HCT116 (cell line): ENCODE measurements at regions not wholly inside any gene's neighbourhood (a gene's known extent, or its start where the extent isn't known, plus 50 kb on each side); places are given as distances from the start of the nearest gene placed in this dataset.

ENCODE experiments used
- ATAC-seq: fragments of 200-7000 bp; cut with Tn5 transposase; 2 replicates; pipeline ENCODE4 v1.9.1; 2020; ENCODE audit warnings: mild to moderate bottlenecking, moderate library complexity
- BruUV-seq: library from RNA; stranded (reverse); fragments of 400-500 nt; replicated peaks from 2 replicates; lab custom pipeline; 2021; lab: Mats Ljungman, UMichigan
- CTCF ChIA-PET: fragments of 300-600 bp; sonication (Branson Sonifier 250); formaldehyde crosslinking; loops from one replicate; lab custom pipeline; 2021; ENCODE audit warnings: antibody characterized with exemption; lab: Charles Lee
- POLR2A ChIA-PET: fragments of 300-600, 350-600 bp; sonication (Branson Sonifier 250); formaldehyde crosslinking; loops from one replicate; lab custom pipeline; 2021; ENCODE audit warnings: antibody characterized with exemption; lab: Charles Lee
- RAD21 ChIA-PET, 2 experiments: fragments of 300-600 bp; sonication (Branson Sonifier 250); formaldehyde crosslinking; loops; one replicate each; lab custom pipeline; 2023; ENCODE audit warnings: low total read pairs in 2 of 2; ENCODE audit not compliant: uncharacterized antibody in 2 of 2, unreplicated experiment in 2 of 2, low non-redundant PET in 1 of 2; lab: Charles Lee
- DNase-seq: peaks from one replicate; pipeline ENCODE4 v3.0.0-alpha.2; 2010; ENCODE audit warnings: low read depth, low spot score
- H2AFZ ChIP-seq: fragments of 200-600 bp; shearing (Covaris generic), sonication (generic); 2 replicates; pipeline ENCODE4 v1.6.1; 2017; ENCODE audit warnings: low read depth, mixed run types, mixed read lengths, antibody characterized with exemption, low read length; ENCODE audit not compliant: poor library complexity, severe bottlenecking
- H3K27ac ChIP-seq: 2 replicates; pipeline ENCODE4 v1.5.1; 2012; ENCODE audit warnings: low read depth, low read length
- H3K27me3 ChIP-seq: fragments of 200-600 bp; sonication (generic); 2 replicates; pipeline ENCODE4 v1.6.1; 2016; ENCODE audit warnings: mixed run types, low read length, mixed read lengths; ENCODE audit not compliant: insufficient read depth
- H3K36me3 ChIP-seq, 2 experiments: fragments of 200-500 bp in 1 of 2; fragments of 200-600 bp in 1 of 2; sonication (Bioruptor generic) in 1 of 2; sonication (generic) in 1 of 2; 2 replicates each; pipeline versions ENCODE4 v1.5.1 to v1.6.1; 2014 to 2016; ENCODE audit warnings: low read length in 2 of 2, inconsistent platforms in 1 of 2, mixed read lengths in 1 of 2, mixed run types in 1 of 2; ENCODE audit not compliant: insufficient read depth in 2 of 2, control insufficient read depth in 1 of 2
- H3K4me1 ChIP-seq, 2 experiments: fragments of 200-600 bp in 1 of 2; sonication (generic) in 1 of 2; 2 replicates each; pipeline versions ENCODE4 v1.5.1 to v1.6.1; 2012 to 2017; ENCODE audit warnings: low read length in 2 of 2, inconsistent platforms in 1 of 2, mild to moderate bottlenecking in 1 of 2, mixed read lengths in 1 of 2, mixed run types in 1 of 2, moderate library complexity in 1 of 2; ENCODE audit not compliant: insufficient read depth in 2 of 2, control insufficient read depth in 1 of 2
- H3K4me2 ChIP-seq: fragments of 200-600 bp; sonication (generic); 2 replicates; pipeline ENCODE4 v1.6.1; 2017; ENCODE audit warnings: mixed run types, low read length, mixed read lengths
- H3K4me3 ChIP-seq, 2 experiments: fragments of 200-600 bp in 1 of 2; sonication (generic) in 1 of 2; replicated peaks in 1 of 2; 2 replicates each; pipeline ENCODE4 v1.5.1; 2011 to 2016; ENCODE audit warnings: low read length in 2 of 2, control low read depth in 1 of 2, low read depth in 1 of 2, mild to moderate bottlenecking in 1 of 2, mixed read lengths in 1 of 2, mixed run types in 1 of 2
- H3K79me2 ChIP-seq: fragments of 200-600 bp; sonication (generic); 2 replicates; pipeline ENCODE4 v1.6.1; 2017; ENCODE audit warnings: mild to moderate bottlenecking, mixed run types, low read length, moderate library complexity, mixed read lengths; ENCODE audit not compliant: insufficient read depth
- H3K9ac ChIP-seq: fragments of 200-600 bp; sonication (generic); 2 replicates; pipeline ENCODE4 v1.6.1; 2016; ENCODE audit warnings: low read length, mixed read lengths
- H3K9me2 ChIP-seq: fragments of 200-600 bp; sonication (generic), shearing (Covaris generic); 2 replicates; pipeline ENCODE4 v1.6.1; 2017; ENCODE audit warnings: mixed run types, mild to moderate bottlenecking, moderate library complexity; ENCODE audit not compliant: insufficient read depth
- H3K9me3 ChIP-seq, 2 experiments: fragments of 200-500 bp in 1 of 2; fragments of 200-600 bp in 1 of 2; sonication (Bioruptor generic) in 1 of 2; sonication (generic) in 1 of 2; 2 replicates each; pipeline ENCODE4 v1.6.1; 2014 to 2017; ENCODE audit warnings: low read length in 2 of 2, mixed read lengths in 2 of 2, inconsistent platforms in 1 of 2, low read depth in 1 of 2, mild to moderate bottlenecking in 1 of 2, mixed run types in 1 of 2, moderate library complexity in 1 of 2; ENCODE audit not compliant: control insufficient read depth in 1 of 2, insufficient read depth in 1 of 2
- H4K20me1 ChIP-seq: fragments of 200-600 bp; sonication (generic), shearing (Covaris generic); 2 replicates; pipeline ENCODE4 v1.6.1; 2017; ENCODE audit warnings: mixed run types, mild to moderate bottlenecking, moderate library complexity; ENCODE audit not compliant: insufficient read depth
- CBX3 ChIP-seq: IDR thresholded peaks from 2 replicates; pipeline ENCODE4 v1.6.1; 2012; ENCODE audit warnings: low read depth
- CEBPB ChIP-seq: IDR thresholded peaks from 2 replicates; pipeline ENCODE4 v1.6.1; 2012; ENCODE audit warnings: low read depth
- CTCF ChIP-seq, 3 experiments: fragments of 200-600 bp in 1 of 3; sonication (generic) in 1 of 3; IDR thresholded peaks in 2 of 3; conservative IDR thresholded peaks in 1 of 3; 2 replicates each; pipeline ENCODE4 v1.5.1; 2012 to 2017; ENCODE audit warnings: low read depth in 2 of 3, low read length in 2 of 3, antibody characterized with exemption in 1 of 3, borderline replicate concordance in 1 of 3, control low read depth in 1 of 3, mild to moderate bottlenecking in 1 of 3, mixed read lengths in 1 of 3, mixed run types in 1 of 3, moderate library complexity in 1 of 3; ENCODE audit not compliant: insufficient read depth in 1 of 3
- EGR1 ChIP-seq: IDR thresholded peaks from 2 replicates; pipeline ENCODE4 v1.6.1; 2012; ENCODE audit warnings: low read depth
- ELF1 ChIP-seq: IDR thresholded peaks from 2 replicates; pipeline ENCODE4 v1.6.1; 2012; ENCODE audit warnings: low read depth, borderline replicate concordance
- EZH2 ChIP-seq: fragments of 200-600 bp; sonication (generic); IDR thresholded peaks from 2 replicates; pipeline ENCODE4 v1.6.1; 2017; ENCODE audit warnings: antibody characterized with exemption, mixed run types
- EZH2phosphoT487 ChIP-seq: fragments of 200-600 bp; IDR thresholded peaks from 2 replicates; pipeline ENCODE4 v1.6.1; 2018; ENCODE audit warnings: antibody characterized with exemption, borderline replicate concordance
- FOSL1 ChIP-seq: IDR thresholded peaks from 2 replicates; pipeline ENCODE4 v1.6.1; 2012; ENCODE audit warnings: low read depth
- JUND ChIP-seq: IDR thresholded peaks from 2 replicates; pipeline ENCODE4 v1.6.1; 2012
- MAX ChIP-seq: IDR thresholded peaks from 2 replicates; pipeline ENCODE4 v1.6.1; 2012
- POLR2A ChIP-seq: IDR thresholded peaks from 2 replicates; pipeline ENCODE4 v1.7.0; 2011; ENCODE audit warnings: borderline replicate concordance; ENCODE audit not compliant: insufficient read depth, insufficient read length; ENCODE audit errors: extremely low read depth
- POLR2AphosphoS5 ChIP-seq: IDR thresholded peaks from 2 replicates; pipeline ENCODE4 v1.6.1; 2011; ENCODE audit warnings: mild to moderate bottlenecking, low read depth, low read length, moderate library complexity
- RAD21 ChIP-seq: IDR thresholded peaks from 2 replicates; pipeline ENCODE4 v1.6.1; 2012; ENCODE audit warnings: low read depth, mild to moderate bottlenecking
- REST ChIP-seq: IDR thresholded peaks from 2 replicates; pipeline ENCODE4 v1.6.1; 2012; ENCODE audit warnings: low read depth
- SIN3A ChIP-seq: IDR thresholded peaks from 2 replicates; pipeline ENCODE4 v1.6.1; 2012; ENCODE audit warnings: low read depth
- SRF ChIP-seq: IDR thresholded peaks from 2 replicates; pipeline ENCODE4 v1.6.1; 2012; ENCODE audit warnings: low read depth
- TCF7L2 ChIP-seq: IDR thresholded peaks from 2 replicates; pipeline ENCODE4 v1.7.0; 2011; ENCODE audit warnings: borderline replicate concordance, inconsistent platforms; ENCODE audit not compliant: insufficient read depth, insufficient read length; ENCODE audit errors: extremely low read depth
- YY1 ChIP-seq: IDR thresholded peaks from 2 replicates; pipeline ENCODE4 v1.6.1; 2011; ENCODE audit warnings: low read length, low read depth, moderate library complexity, mild to moderate bottlenecking; ENCODE audit not compliant: insufficient replicate concordance; ENCODE audit errors: extremely low read depth
- ZBTB33 ChIP-seq: IDR thresholded peaks from 2 replicates; pipeline ENCODE4 v1.6.1; 2011; ENCODE audit warnings: mild to moderate bottlenecking, low read length, moderate library complexity; ENCODE audit not compliant: insufficient replicate concordance; ENCODE audit errors: extremely low read depth
- ZNF274 ChIP-seq: fragments of 200-500 bp; sonication (Bioruptor generic); IDR thresholded peaks from 2 replicates; pipeline ENCODE4 v1.6.1; 2014; ENCODE audit warnings: mild to moderate bottlenecking, low read depth, low read length, inconsistent platforms
- intact Hi-C: fragments of 100-400 bp; cut with micrococcal nuclease; formaldehyde crosslinking; loops from 2 replicates; pipeline ENCODE4 v1.10.0; 2022

GRCh38 chr5:75818661-75819060, 101.4 kb upstream of the POC5 start:
- Histone ChIP-seq H3K9me3 (no peaks in the 10 kb centered on the region), H3K27ac (no peak overlapping the region), H3K27me3 (peaks cover 32% of the 10 kb centered on the region), H3K9ac (no peak overlapping the region), H2AFZ (no peak overlapping the region), H3K4me3 (no peak overlapping the region), H3K9me2 (no peaks in the 10 kb centered on the region), H4K20me1 (no peaks in the 10 kb centered on the region), H3K79me2 (no peaks in the 10 kb centered on the region), H3K36me3 (no peaks in the 10 kb centered on the region), H3K4me1 (no peaks in the 10 kb centered on the region), H3K4me2 (no peak overlapping the region)
- TF ChIP-seq FOSL1 (no peak), ZNF274 (no peak), RAD21 (no peak), POLR2A (no peak), EGR1 (no peak), CTCF (IDR thresholded peaks at IDR 0.05 in 2 of 3, conservative IDR thresholded peaks at IDR 0.05 in 1 of 3; ENCODE audit: borderline replicate concordance in 1 of 3, insufficient read depth in 1 of 3, low read depth in 2 of 3, low read length in 2 of 3) (no peak), EZH2phosphoT487 (no peak), REST (no peak), MAX (no peak), SIN3A (no peak), SRF (no peak), POLR2AphosphoS5 (no peak), TCF7L2 (no peak), EZH2 (no peak), ZBTB33 (no peak), JUND (no peak), ELF1 (no peak), CBX3 (no peak), CEBPB (no peak), YY1 (no peak)
- no peak for DNase-seq
- BruUV-seq = no TSS peak
- ChIA-PET CTCF (no interaction called here), POLR2A (no interaction called here), RAD21 (no interaction called here)
- ATAC-seq = no peak
- intact Hi-C loops = no loop called here
